ENCODE measurements at regions not wholly inside any gene's neighbourhood (a gene's known extent, or its start where the extent isn't known, plus 50 kb on each side); places are given as distances from the start of the nearest gene placed in this dataset.

DNA sequence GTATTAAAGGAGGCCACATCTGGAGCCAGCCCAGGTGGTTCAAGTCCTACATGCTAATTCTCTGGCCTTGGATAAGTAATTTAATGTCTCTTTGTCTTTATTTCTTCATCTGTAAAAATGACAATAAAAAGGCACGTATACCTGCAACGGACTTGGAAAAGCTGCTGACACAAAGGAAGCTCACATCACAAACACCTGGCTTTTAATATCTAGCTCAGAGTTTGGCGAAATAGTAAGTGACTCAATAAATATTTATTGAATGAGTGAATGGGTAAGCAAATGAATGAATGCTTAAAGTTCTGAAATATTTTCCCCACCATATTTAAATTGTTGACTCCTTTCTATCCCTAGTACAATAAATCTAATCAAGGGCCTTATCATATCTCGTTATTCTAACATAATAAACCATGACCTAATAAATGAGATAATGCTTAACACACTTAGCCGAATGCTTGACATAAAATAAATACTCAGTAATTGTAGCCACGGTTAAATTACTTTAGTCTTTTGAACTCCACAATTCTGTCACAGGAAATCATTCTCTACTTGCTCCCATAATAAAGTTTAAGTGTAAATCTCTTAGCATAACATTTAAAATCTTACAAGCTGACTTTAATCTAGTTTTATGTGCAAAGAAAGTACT, 74.7 kb upstream of the PALMD start:
- Histone ChIP-seq H3K4me2 (ENCODE audit: low read depth, low read length) (no peak overlapping the region), H3K27ac (ENCODE audit: extremely low read length, insufficient read depth, low read length) (no peak overlapping the region), H4K20me1 (ENCODE audit: insufficient read depth, low read length) (no peaks in the 10 kb centered on the region), H3K4me3 (replicated peaks in 1 of 3; ENCODE audit: insufficient read depth in 1 of 3, low read depth in 2 of 3, low read length in 3 of 3) (no peak overlapping the region), H3K36me3 (replicated peaks in 1 of 2; ENCODE audit: control insufficient read depth in 1 of 2, insufficient read depth in 2 of 2, low read length in 2 of 2) (no peaks in the 10 kb centered on the region), H2AFZ (ENCODE audit: low read length) (no peak overlapping the region), H3K9me3 (ENCODE audit: low read length) (no peaks in the 10 kb centered on the region), H3K79me2 (ENCODE audit: insufficient read depth, low read length) (no peaks in the 10 kb centered on the region), H3K9ac (ENCODE audit: insufficient read depth, low read depth, low read length) (no peak overlapping the region), H3K4me1 (ENCODE audit: insufficient read depth, low read length) (peaks cover 73% of the 10 kb centered on the region), H3K27me3 (ENCODE audit: control insufficient read depth in 1 of 2, insufficient read depth in 2 of 2, low read length in 2 of 2) (no peaks in the 10 kb centered on the region)
- DNase-seq (ENCODE audit: low spot score) (no peak), FAIRE-seq (no peak), ATAC-seq (no peak)
- ChIA-PET CTCF (ENCODE audit: low intra/inter-chr PET ratio, low total read pairs) (no interaction called here), POLR2A (no interaction called here)
- BruUV-seq (replicated peaks), result no TSS peak
- no peak for TF ChIP-seq ZNF761 (CRISPR knock-in tag; conservative IDR thresholded peaks at IDR 0.05)
- TF ChIP-seq ZSCAN31 (CRISPR knock-in tag; IDR thresholded peaks at IDR 0.05; ENCODE audit: low read depth), result no peak
- TF ChIP-seq ZNF746 (CRISPR knock-in tag; IDR thresholded peaks at IDR 0.05), result no peak
- TF ChIP-seq, protein P1, sequence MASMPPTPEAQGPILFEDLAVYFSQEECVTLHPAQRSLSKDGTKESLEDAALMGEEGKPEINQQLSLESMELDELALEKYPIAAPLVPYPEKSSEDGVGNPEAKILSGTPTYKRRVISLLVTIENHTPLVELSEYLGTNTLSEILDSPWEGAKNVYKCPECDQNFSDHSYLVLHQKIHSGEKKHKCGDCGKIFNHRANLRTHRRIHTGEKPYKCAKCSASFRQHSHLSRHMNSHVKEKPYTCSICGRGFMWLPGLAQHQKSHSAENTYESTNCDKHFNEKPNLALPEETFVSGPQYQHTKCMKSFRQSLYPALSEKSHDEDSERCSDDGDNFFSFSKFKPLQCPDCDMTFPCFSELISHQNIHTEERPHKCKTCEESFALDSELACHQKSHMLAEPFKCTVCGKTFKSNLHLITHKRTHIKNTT (CRISPR knock-in tag; IDR thresholded peaks at IDR 0.05), result no peak
- no peak for TF ChIP-seq ZNF569 (CRISPR knock-in tag; IDR thresholded peaks at IDR 0.05; ENCODE audit: borderline replicate concordance)
- TF ChIP-seq, protein P2, sequence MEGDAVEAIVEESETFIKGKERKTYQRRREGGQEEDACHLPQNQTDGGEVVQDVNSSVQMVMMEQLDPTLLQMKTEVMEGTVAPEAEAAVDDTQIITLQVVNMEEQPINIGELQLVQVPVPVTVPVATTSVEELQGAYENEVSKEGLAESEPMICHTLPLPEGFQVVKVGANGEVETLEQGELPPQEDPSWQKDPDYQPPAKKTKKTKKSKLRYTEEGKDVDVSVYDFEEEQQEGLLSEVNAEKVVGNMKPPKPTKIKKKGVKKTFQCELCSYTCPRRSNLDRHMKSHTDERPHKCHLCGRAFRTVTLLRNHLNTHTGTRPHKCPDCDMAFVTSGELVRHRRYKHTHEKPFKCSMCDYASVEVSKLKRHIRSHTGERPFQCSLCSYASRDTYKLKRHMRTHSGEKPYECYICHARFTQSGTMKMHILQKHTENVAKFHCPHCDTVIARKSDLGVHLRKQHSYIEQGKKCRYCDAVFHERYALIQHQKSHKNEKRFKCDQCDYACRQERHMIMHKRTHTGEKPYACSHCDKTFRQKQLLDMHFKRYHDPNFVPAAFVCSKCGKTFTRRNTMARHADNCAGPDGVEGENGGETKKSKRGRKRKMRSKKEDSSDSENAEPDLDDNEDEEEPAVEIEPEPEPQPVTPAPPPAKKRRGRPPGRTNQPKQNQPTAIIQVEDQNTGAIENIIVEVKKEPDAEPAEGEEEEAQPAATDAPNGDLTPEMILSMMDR (CRISPR knock-in tag; IDR thresholded peaks at IDR 0.05), result no peak
- no peak for TF ChIP-seq RNF2 (conservative IDR thresholded peaks at IDR 0.05; ENCODE audit: low read depth)
- TF ChIP-seq, protein P3, sequence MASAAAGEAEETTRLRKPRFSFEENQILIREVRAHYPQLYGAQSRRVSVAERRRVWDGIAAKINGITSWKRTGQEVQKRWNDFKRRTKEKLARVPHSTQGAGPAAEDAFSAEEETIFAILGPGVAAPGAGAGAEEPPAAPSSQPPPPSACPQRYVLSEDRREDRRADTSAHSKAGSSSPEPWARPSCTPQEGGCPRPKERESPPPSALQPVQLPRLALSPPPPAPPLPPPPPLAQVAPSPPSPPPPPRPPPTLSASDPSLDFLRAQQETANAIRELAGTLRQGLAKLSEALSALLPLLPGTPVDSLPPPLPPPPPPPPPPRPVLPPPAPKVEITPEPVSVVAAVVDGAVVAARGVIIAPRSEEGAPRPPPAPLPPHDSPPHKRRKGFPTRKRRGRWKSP (CRISPR knock-in tag; IDR thresholded peaks at IDR 0.05), result no peak
- no peak for TF ChIP-seq MIXL1 (CRISPR knock-in tag; IDR thresholded peaks at IDR 0.05)
- TF ChIP-seq RARG (CRISPR knock-in tag; IDR thresholded peaks at IDR 0.05; ENCODE audit: low read depth), result no peak
- TF ChIP-seq ZBTB8A (CRISPR knock-in tag; IDR thresholded peaks at IDR 0.05; ENCODE audit: borderline replicate concordance, low read depth), result no peak
- no peak for TF ChIP-seq DR1 (CRISPR knock-in tag; IDR thresholded peaks at IDR 0.05)
- TF ChIP-seq, protein P4, sequence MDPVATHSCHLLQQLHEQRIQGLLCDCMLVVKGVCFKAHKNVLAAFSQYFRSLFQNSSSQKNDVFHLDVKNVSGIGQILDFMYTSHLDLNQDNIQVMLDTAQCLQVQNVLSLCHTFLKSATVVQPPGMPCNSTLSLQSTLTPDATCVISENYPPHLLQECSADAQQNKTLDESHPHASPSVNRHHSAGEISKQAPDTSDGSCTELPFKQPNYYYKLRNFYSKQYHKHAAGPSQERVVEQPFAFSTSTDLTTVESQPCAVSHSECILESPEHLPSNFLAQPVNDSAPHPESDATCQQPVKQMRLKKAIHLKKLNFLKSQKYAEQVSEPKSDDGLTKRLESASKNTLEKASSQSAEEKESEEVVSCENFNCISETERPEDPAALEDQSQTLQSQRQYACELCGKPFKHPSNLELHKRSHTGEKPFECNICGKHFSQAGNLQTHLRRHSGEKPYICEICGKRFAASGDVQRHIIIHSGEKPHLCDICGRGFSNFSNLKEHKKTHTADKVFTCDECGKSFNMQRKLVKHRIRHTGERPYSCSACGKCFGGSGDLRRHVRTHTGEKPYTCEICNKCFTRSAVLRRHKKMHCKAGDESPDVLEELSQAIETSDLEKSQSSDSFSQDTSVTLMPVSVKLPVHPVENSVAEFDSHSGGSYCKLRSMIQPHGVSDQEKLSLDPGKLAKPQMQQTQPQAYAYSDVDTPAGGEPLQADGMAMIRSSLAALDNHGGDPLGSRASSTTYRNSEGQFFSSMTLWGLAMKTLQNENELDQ (CRISPR knock-in tag; IDR thresholded peaks at IDR 0.05; ENCODE audit: borderline replicate concordance), result no peak
- TF ChIP-seq EP300 (IDR thresholded peaks at IDR 0.05; ENCODE audit: low read depth in 2 of 2, low read length in 2 of 2), result no peak
- no peak for TF ChIP-seq EP300 (CRISPR knock-in tag; IDR thresholded peaks at IDR 0.05; ENCODE audit: borderline replicate concordance)
- no peak for TF ChIP-seq ZBTB20 (CRISPR knock-in tag; IDR thresholded peaks at IDR 0.05; ENCODE audit: borderline replicate concordance, low read depth)
- WGBS (ENCODE audit: low lambda C conversion rate), result 87% methylated on average over 6 of the region's 6 CpGs
- intact Hi-C loops (cut with micrococcal nuclease; ENCODE audit: unreplicated experiment) (no loop called here), in situ Hi-C loops (cut with HindIII; ENCODE audit: extremely low pct_ligation_motif_present, low pct_unique_long_range_greater_than_20kb) (no loop called here)
